Activated T-cell treated with anti-CD3 and anti-CD28 coated beads, Interleukin-2, amount 50 U/mL, for 4 hours (primary cell): ENCODE measurements at regions not wholly inside any gene's neighbourhood (a gene's known extent, or its start where the extent isn't known, plus 50 kb on each side); places are given as distances from the start of the nearest gene placed in this dataset.
A peak's percentile ranks its signal among the peaks of the same experiment; 100 is the strongest.
"Not testable (repeated sequence)": the region's sequence is repeated elsewhere in the genome, so short reads cannot be mapped to it uniquely, and the experiment has no call there.

Source experiments
- ATAC-seq, 2 donors: fragments of 200-7000 bp; cut with Tn5 transposase; one replicate each; pipeline ENCODE4 v1.10.0; 2021
- DNase-seq: peaks from one replicate; pipeline ENCODE4 v3.0.0-alpha.2; 2020
- H3K27me3 Mint-ChIP-seq: one replicate; pipeline ENCODE4 v1.8.0; 2021; ENCODE audit warnings: low read depth, mixed read lengths
- H3K36me3 Mint-ChIP-seq: one replicate; pipeline ENCODE4 v1.8.0; 2022; ENCODE audit warnings: mixed read lengths; ENCODE audit not compliant: insufficient read depth
- H3K4me1 Mint-ChIP-seq: one replicate; pipeline ENCODE4 v1.8.0; 2021; ENCODE audit warnings: low read depth, mixed read lengths
- H3K4me3 Mint-ChIP-seq: one replicate; pipeline ENCODE4 v1.8.0; 2021; ENCODE audit warnings: mild to moderate bottlenecking, moderate library complexity, mixed read lengths
- H3K9me3 Mint-ChIP-seq: one replicate; pipeline ENCODE4 v1.8.0; 2021; ENCODE audit warnings: mixed read lengths

GRCh38 chr1:200496937-200497336 lies 87.1 kb upstream of the ZNF281 start:
- Mint-ChIP-seq H3K36me3 (no peaks in the 10 kb centered on the region), H3K4me1 (no peaks in the 10 kb centered on the region), H3K9me3 (peaks cover 3% of the 10 kb centered on the region), H3K27me3 (peaks cover 5% of the 10 kb centered on the region), H3K4me3 (no peak overlapping the region)
- no peak for DNase-seq
- ATAC-seq = no peak

GRCh38 chr1:200495901-200496300 lies 86.1 kb upstream of the ZNF281 start:
- no peaks in the 10 kb centered on the region for H3K4me1 Mint-ChIP-seq
- H3K9me3 Mint-ChIP-seq = peaks cover 3% of the 10 kb centered on the region
- no peak for ATAC-seq

GRCh38 chr1:200493344-200493743 lies 83.5 kb upstream of the ZNF281 start:
- peaks cover 3% of the 10 kb centered on the region for H3K4me1 Mint-ChIP-seq
- ATAC-seq (no peak), DNase-seq (no peak)
- H3K36me3 Mint-ChIP-seq = no peaks in the 10 kb centered on the region
- no peaks in the 10 kb centered on the region for H3K9me3 Mint-ChIP-seq
- H3K27me3 Mint-ChIP-seq = peaks cover 8% of the 10 kb centered on the region
- H3K4me3 Mint-ChIP-seq = no peak overlapping the region

More at GRCh38 chr1:200495901-200496300, 86.1 kb upstream of the ZNF281 start:
- peaks cover 5% of the 10 kb centered on the region for H3K27me3 Mint-ChIP-seq
- no peak for DNase-seq
- H3K36me3 Mint-ChIP-seq = no peaks in the 10 kb centered on the region
- no peak overlapping the region for H3K4me3 Mint-ChIP-seq

GRCh38 chr1:200491103-200491502 lies 81.3 kb upstream of the ZNF281 start:
- Mint-ChIP-seq H3K36me3 (no peaks in the 10 kb centered on the region), H3K27me3 (peaks cover 6% of the 10 kb centered on the region), H3K4me3 (no peak overlapping the region), H3K9me3 (no peaks in the 10 kb centered on the region), H3K4me1 (peaks cover 5% of the 10 kb centered on the region)
- DNase-seq (no peak), ATAC-seq (no peak)

- H3K4me1 Mint-ChIP-seq = peaks cover 5% of the 10 kb centered on the region
- H3K36me3 Mint-ChIP-seq = no peaks in the 10 kb centered on the region
- no peak for DNase-seq
Measured at GRCh38 chr1:200490183-200490582, 80.3 kb upstream of the ZNF281 start.

GRCh38 chr1:200488375-200489165 lies 78.7 kb upstream of the ZNF281 start:
- ATAC-seq = peak; percentile 62 to 64
- peaks cover 9% of the 10 kb centered on the region for H3K27me3 Mint-ChIP-seq
- H3K4me1 Mint-ChIP-seq = peaks cover 10% of the 10 kb centered on the region
- H3K4me3 Mint-ChIP-seq = no peak overlapping the region
- peak; percentile 20 for DNase-seq
- H3K36me3 Mint-ChIP-seq = no peaks in the 10 kb centered on the region
- H3K9me3 Mint-ChIP-seq = no peaks in the 10 kb centered on the region

More at GRCh38 chr1:200490183-200490582, 80.3 kb upstream of the ZNF281 start:
- no peaks in the 10 kb centered on the region for H3K9me3 Mint-ChIP-seq
- peaks cover 6% of the 10 kb centered on the region for H3K27me3 Mint-ChIP-seq
- no peak for ATAC-seq
- no peak overlapping the region for H3K4me3 Mint-ChIP-seq

GRCh38 chr1:200487650-200488049 lies 77.8 kb upstream of the ZNF281 start:
- no peaks in the 10 kb centered on the region for H3K36me3 Mint-ChIP-seq
- no peak overlapping the region for H3K4me3 Mint-ChIP-seq
- peaks cover 11% of the 10 kb centered on the region for H3K27me3 Mint-ChIP-seq
- peaks cover 16% of the 10 kb centered on the region for H3K4me1 Mint-ChIP-seq
- ATAC-seq = no peak
- H3K9me3 Mint-ChIP-seq = no peaks in the 10 kb centered on the region
- DNase-seq = no peak

GRCh38 chr1:200486634-200487033 lies 76.8 kb upstream of the ZNF281 start:
- peaks cover 13% of the 10 kb centered on the region for H3K27me3 Mint-ChIP-seq
- no peaks in the 10 kb centered on the region for H3K9me3 Mint-ChIP-seq
- H3K4me3 Mint-ChIP-seq = no peak overlapping the region
- no peak for DNase-seq
- peaks cover 19% of the 10 kb centered on the region for H3K4me1 Mint-ChIP-seq
- no peak for ATAC-seq
- no peaks in the 10 kb centered on the region for H3K36me3 Mint-ChIP-seq

- not testable (repeated sequence) for H3K9me3 Mint-ChIP-seq, ATAC-seq, H3K4me3 Mint-ChIP-seq, DNase-seq, H3K36me3 Mint-ChIP-seq
- peaks cover 22% of the 10 kb centered on the region for H3K4me1 Mint-ChIP-seq
- peaks cover 17% of the 10 kb centered on the region for H3K27me3 Mint-ChIP-seq
Measured at GRCh38 chr1:200484438-200484946, 74.7 kb upstream of the ZNF281 start.

GRCh38 chr1:200483491-200484143 lies 73.8 kb upstream of the ZNF281 start:
- Mint-ChIP-seq H3K36me3 (no peaks in the 10 kb centered on the region), H3K4me3 (peak overlapping the region; percentile 66), H3K27me3 (peaks cover 14% of the 10 kb centered on the region), H3K4me1 (peaks cover 20% of the 10 kb centered on the region), H3K9me3 (no peaks in the 10 kb centered on the region)
- DNase-seq = peak; percentile 17
- peak; percentile 98 to 99 for ATAC-seq

GRCh38 chr1:200480964-200481363 lies 71.1 kb upstream of the ZNF281 start:
- ATAC-seq (no peak), DNase-seq (no peak)
- Mint-ChIP-seq H3K36me3 (no peaks in the 10 kb centered on the region), H3K27me3 (peaks cover 12% of the 10 kb centered on the region), H3K4me1 (peaks cover 17% of the 10 kb centered on the region), H3K9me3 (no peaks in the 10 kb centered on the region), H3K4me3 (peak overlapping the region; percentile 16)

- peaks cover 23% of the 10 kb centered on the region for H3K4me1 Mint-ChIP-seq
- no peak overlapping the region for H3K4me3 Mint-ChIP-seq
- no peak for ATAC-seq
Measured at GRCh38 chr1:200479816-200480215, 70.0 kb upstream of the ZNF281 start.

GRCh38 chr1:200478945-200479558 lies 69.2 kb upstream of the ZNF281 start:
- DNase-seq = no peak
- Mint-ChIP-seq H3K27me3 (peaks cover 9% of the 10 kb centered on the region), H3K9me3 (no peaks in the 10 kb centered on the region), H3K36me3 (no peaks in the 10 kb centered on the region), H3K4me1 (peaks cover 26% of the 10 kb centered on the region), H3K4me3 (no peak overlapping the region)
- no peak for ATAC-seq

More at GRCh38 chr1:200479816-200480215, 70.0 kb upstream of the ZNF281 start:
- Mint-ChIP-seq H3K36me3 (no peaks in the 10 kb centered on the region), H3K27me3 (peaks cover 11% of the 10 kb centered on the region), H3K9me3 (no peaks in the 10 kb centered on the region)
- no peak for DNase-seq

- no peaks in the 10 kb centered on the region for H3K9me3 Mint-ChIP-seq
- DNase-seq (no peak), ATAC-seq (no peak)
- H3K4me3 Mint-ChIP-seq = no peak overlapping the region
- H3K27me3 Mint-ChIP-seq = peaks cover 12% of the 10 kb centered on the region
- peaks cover 27% of the 10 kb centered on the region for H3K4me1 Mint-ChIP-seq
- H3K36me3 Mint-ChIP-seq = no peaks in the 10 kb centered on the region
Measured at GRCh38 chr1:200478239-200478623, 68.4 kb upstream of the ZNF281 start.
